B cell (primary cell): ENCODE measurements at regions not wholly inside any gene's neighbourhood (a gene's known extent, or its start where the extent isn't known, plus 50 kb on each side); places are given as distances from the start of the nearest gene placed in this dataset.

Experiments used
- ATAC-seq: fragments of 200-7000 bp; cut with Tn5 transposase; one replicate; pipeline ENCODE4 v1.10.0; 2021; ENCODE audit warnings: low read depth, mild to moderate bottlenecking, moderate number of reproducible peaks, moderate library complexity
- CTCF ChIA-PET: fragments of 350-600 bp; sonication (Branson Sonifier 250); formaldehyde crosslinking; loops from one replicate; lab custom pipeline; 2021; ENCODE audit warnings: antibody characterized with exemption, inconsistent platforms; lab: Charles Lee
- POLR2A ChIA-PET: fragments of 350-600 bp; sonication (Branson Sonifier 250); formaldehyde crosslinking; loops from one replicate; lab custom pipeline; 2021; ENCODE audit warnings: antibody characterized with exemption; lab: Charles Lee
- DNase-seq: peaks from one replicate; pipeline ENCODE4 v3.0.0; 2013
- H2AFZ ChIP-seq: 2 replicates; pipeline ENCODE4 v1.6.1; 2012; ENCODE audit warnings: mild to moderate bottlenecking, low read depth, low read length; ENCODE audit not compliant: insufficient read depth, poor library complexity, severe bottlenecking
- H3K27ac ChIP-seq, 2 donors: 1 replicate in 1 of 2; 2 replicates in 1 of 2; pipeline ENCODE4 v1.5.1; 2012 to 2013; ENCODE audit warnings: low read length in 2 of 2, mild to moderate bottlenecking in 2 of 2, moderate library complexity in 1 of 2
- H3K27me3 ChIP-seq, 4 experiments: fragments of 200-600 bp in 1 of 4; sonication (generic) in 1 of 4; replicated peaks in 1 of 4; 1 replicate in 2 of 4; 2 replicates in 2 of 4; pipeline versions ENCODE4 v1.6.1 to v1.7.0; 2013 to 2016; ENCODE audit warnings: low read length in 3 of 4, mild to moderate bottlenecking in 2 of 4, mixed read lengths in 1 of 4, moderate library complexity in 1 of 4; ENCODE audit not compliant: insufficient read depth in 4 of 4, control insufficient read depth in 3 of 4; ENCODE audit errors: control extremely low read depth in 1 of 4
- H3K36me3 ChIP-seq, 2 experiments: replicated peaks in 1 of 2; 1 replicate in 1 of 2; 2 replicates in 1 of 2; pipeline versions ENCODE4 v1.6.1 to v1.7.1; 2013; ENCODE audit warnings: low read length in 1 of 2; ENCODE audit not compliant: insufficient read depth in 2 of 2, control insufficient read depth in 1 of 2; ENCODE audit errors: control extremely low read depth in 1 of 2, extremely low read depth in 1 of 2
- H3K4me1 ChIP-seq, 2 donors: fragments of 200-600 bp in 1 of 2; sonication (generic) in 1 of 2; 1 replicate in 1 of 2; 2 replicates in 1 of 2; pipeline versions ENCODE4 v1.5.1 to v1.6.1; 2013 to 2017; ENCODE audit warnings: low read length in 2 of 2; ENCODE audit not compliant: control insufficient read depth in 2 of 2, insufficient read depth in 2 of 2
- H3K4me2 ChIP-seq: replicated peaks from 2 replicates; pipeline ENCODE3; 2012; ENCODE audit warnings: mild to moderate bottlenecking, low read depth, low read length; ENCODE audit not compliant: poor library complexity, severe bottlenecking
- H3K4me3 ChIP-seq, 5 experiments: fragments of 200-600 bp in 1 of 5; sonication (generic) in 1 of 5; 1 replicate in 3 of 5; 2 replicates in 2 of 5; pipeline versions ENCODE4 v1.5.1 to v1.7.0; 2011 to 2016; ENCODE audit warnings: low read length in 4 of 5, mild to moderate bottlenecking in 4 of 5, low read depth in 2 of 5, control low read depth in 1 of 5, moderate library complexity in 1 of 5; ENCODE audit not compliant: insufficient read depth in 1 of 5; ENCODE audit errors: control extremely low read depth in 1 of 5, extremely low read depth in 1 of 5
- H3K79me2 ChIP-seq: fragments of 200-600 bp; sonication (generic); one replicate; pipeline ENCODE4 v1.6.0; 2016; ENCODE audit warnings: low read length; ENCODE audit not compliant: control insufficient read depth, insufficient read depth
- H3K9ac ChIP-seq: fragments of 200-600 bp; sonication (generic); 2 replicates; pipeline ENCODE4 v1.6.1; 2017; ENCODE audit warnings: mild to moderate bottlenecking, low read length, moderate library complexity
- H3K9me3 ChIP-seq, 3 donors: one replicate each; pipeline versions ENCODE4 v1.6.1 to v1.7.1; 2013; ENCODE audit warnings: low read length in 2 of 3; ENCODE audit not compliant: control insufficient read depth in 2 of 3, insufficient read depth in 1 of 3; ENCODE audit errors: control extremely low read depth in 1 of 3
- H4K20me1 ChIP-seq: 2 replicates; pipeline ENCODE4 v1.6.0; 2012; ENCODE audit warnings: mild to moderate bottlenecking, low read length; ENCODE audit not compliant: insufficient read depth, control insufficient read depth, poor library complexity, severe bottlenecking
- H3K27ac Mint-ChIP-seq: one replicate; pipeline ENCODE4 v1.8.0; 2021; ENCODE audit warnings: mixed read lengths
- H3K27me3 Mint-ChIP-seq: one replicate; pipeline ENCODE4 v1.8.0; 2021; ENCODE audit warnings: mixed read lengths
- H3K4me1 Mint-ChIP-seq: one replicate; pipeline ENCODE4 v1.8.0; 2021; ENCODE audit warnings: mixed read lengths
- H3K4me3 Mint-ChIP-seq: one replicate; pipeline ENCODE4 v1.8.0; 2021; ENCODE audit warnings: mixed read lengths
- H3K9me3 Mint-ChIP-seq: one replicate; pipeline ENCODE4 v1.8.0; 2022; ENCODE audit warnings: mixed read lengths; ENCODE audit not compliant: insufficient read depth
- EZH2 ChIP-seq: IDR thresholded peaks from 2 replicates; pipeline ENCODE4 v1.6.1; 2012; ENCODE audit warnings: borderline replicate concordance, low read depth, mild to moderate bottlenecking, moderate library complexity, low read length; ENCODE audit not compliant: insufficient read depth, poor library complexity, severe bottlenecking
- WGBS: methylation state at CpG from one replicate; pipeline ENCODE4 v1.1.5; 2013; ENCODE audit warnings: missing lambda C conversion rate; ENCODE audit not compliant: insufficient coverage; 5-methylcytosine and 5-hydroxymethylcytosine counted together
- intact Hi-C: fragments of 100-400 bp; cut with micrococcal nuclease; formaldehyde crosslinking; loops from one replicate; pipeline ENCODE4 v1.10.0; 2022
- TF ChIP-seq, protein P1 (sequence below): fragments of 200-600 bp; IDR thresholded peaks from one replicate; pipeline ENCODE4 v1.8.0; 2022; ENCODE audit warnings: antibody characterized with exemption, mild to moderate bottlenecking

DNA sequence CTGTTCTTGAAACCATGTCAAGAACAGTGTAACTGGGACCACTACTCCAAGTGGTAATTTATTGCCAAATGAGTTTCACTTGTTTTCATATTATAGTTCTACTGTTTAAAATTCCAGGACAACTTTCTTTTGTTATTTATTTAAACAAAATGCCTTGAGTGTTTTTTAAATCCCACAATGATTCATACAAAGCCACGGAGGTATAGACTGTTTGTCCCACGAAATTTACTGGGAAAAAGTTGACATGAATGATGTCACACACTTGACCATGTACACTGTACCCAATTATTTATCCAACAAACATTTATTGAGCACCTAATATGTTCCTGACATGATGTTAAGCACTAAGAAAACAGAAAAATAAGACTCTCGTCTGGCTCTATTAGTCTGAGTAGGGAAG lies 243.9 kb upstream of the SIX2 start:
- no peak overlapping the region for H3K27ac Mint-ChIP-seq
- Histone ChIP-seq H3K4me2 (no peak overlapping the region), H3K9me3 (no peaks in the 10 kb centered on the region), H3K9ac (no peak overlapping the region), H3K4me1 (no peaks in the 10 kb centered on the region), H2AFZ (no peak overlapping the region), H3K27ac (no peak overlapping the region), H3K36me3 (no peaks in the 10 kb centered on the region), H4K20me1 (no peaks in the 10 kb centered on the region), H3K4me3 (no peak overlapping the region), H3K79me2 (no peaks in the 10 kb centered on the region), H3K27me3 (no peaks in the 10 kb centered on the region)
- ChIA-PET POLR2A (no interaction called here), CTCF (no interaction called here)
- WGBS, result no CpG with 5 or more reads among the region's 3 CpGs
- ATAC-seq, result no peak
- H3K4me1 Mint-ChIP-seq, result no peaks in the 10 kb centered on the region
- TF ChIP-seq, protein P1, sequence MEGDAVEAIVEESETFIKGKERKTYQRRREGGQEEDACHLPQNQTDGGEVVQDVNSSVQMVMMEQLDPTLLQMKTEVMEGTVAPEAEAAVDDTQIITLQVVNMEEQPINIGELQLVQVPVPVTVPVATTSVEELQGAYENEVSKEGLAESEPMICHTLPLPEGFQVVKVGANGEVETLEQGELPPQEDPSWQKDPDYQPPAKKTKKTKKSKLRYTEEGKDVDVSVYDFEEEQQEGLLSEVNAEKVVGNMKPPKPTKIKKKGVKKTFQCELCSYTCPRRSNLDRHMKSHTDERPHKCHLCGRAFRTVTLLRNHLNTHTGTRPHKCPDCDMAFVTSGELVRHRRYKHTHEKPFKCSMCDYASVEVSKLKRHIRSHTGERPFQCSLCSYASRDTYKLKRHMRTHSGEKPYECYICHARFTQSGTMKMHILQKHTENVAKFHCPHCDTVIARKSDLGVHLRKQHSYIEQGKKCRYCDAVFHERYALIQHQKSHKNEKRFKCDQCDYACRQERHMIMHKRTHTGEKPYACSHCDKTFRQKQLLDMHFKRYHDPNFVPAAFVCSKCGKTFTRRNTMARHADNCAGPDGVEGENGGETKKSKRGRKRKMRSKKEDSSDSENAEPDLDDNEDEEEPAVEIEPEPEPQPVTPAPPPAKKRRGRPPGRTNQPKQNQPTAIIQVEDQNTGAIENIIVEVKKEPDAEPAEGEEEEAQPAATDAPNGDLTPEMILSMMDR, result no peak
- TF ChIP-seq EZH2, result no peak
- DNase-seq, result no peak
- H3K27me3 Mint-ChIP-seq, result peaks cover 3% of the 10 kb centered on the region
- H3K9me3 Mint-ChIP-seq, result no peaks in the 10 kb centered on the region
- H3K4me3 Mint-ChIP-seq, result no peak overlapping the region
- intact Hi-C loops, result no loop called here

DNA sequence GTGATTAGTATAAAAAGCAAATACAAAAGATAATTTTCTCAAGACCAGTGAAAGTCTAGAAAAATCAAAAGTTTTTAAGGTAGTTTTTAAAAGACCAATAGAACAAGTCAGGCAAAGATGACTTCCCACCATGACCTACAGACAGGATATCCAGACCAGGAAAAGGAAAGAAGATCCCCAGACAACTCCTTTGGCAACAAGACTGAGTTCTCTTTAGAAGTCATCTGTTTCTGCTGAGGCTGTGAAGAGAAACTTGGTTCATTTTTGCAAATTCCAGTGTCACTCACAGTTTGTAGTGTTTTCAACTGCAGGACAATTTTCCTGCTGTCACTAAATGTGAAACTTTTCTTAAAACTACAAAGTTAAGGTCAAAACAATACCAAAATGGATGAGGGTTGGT lies 240.9 kb upstream of the SIX2 start:
- ATAC-seq, result no peak
- CTCF ChIA-PET, result no interaction called here

More for the DNA sequence above, 240.9 kb upstream of the SIX2 start:
- intact Hi-C loops, result no loop called here
- no peak overlapping the region for H3K4me2 ChIP-seq
- H2AFZ ChIP-seq, result no peak overlapping the region
- H3K4me3 ChIP-seq, result no peak overlapping the region
- Mint-ChIP-seq H3K27me3 (peaks cover 3% of the 10 kb centered on the region), H3K9me3 (peaks cover 2% of the 10 kb centered on the region), H3K4me1 (no peaks in the 10 kb centered on the region), H3K4me3 (no peak overlapping the region), H3K27ac (no peak overlapping the region)
- H3K9ac ChIP-seq, result no peak overlapping the region
- no peaks in the 10 kb centered on the region for H3K36me3 ChIP-seq
- TF ChIP-seq, protein P1, result no peak
- TF ChIP-seq EZH2, result no peak
- POLR2A ChIA-PET, result no interaction called here
- no peaks in the 10 kb centered on the region for H4K20me1 ChIP-seq
- no peak overlapping the region for H3K27ac ChIP-seq
- H3K9me3 ChIP-seq, result peaks cover 0 to 3% (median 0%) of the 10 kb centered on the region in 3 donors
- H3K79me2 ChIP-seq, result no peaks in the 10 kb centered on the region
- DNase-seq, result no peak
- no peaks in the 10 kb centered on the region for H3K4me1 ChIP-seq
- no peaks in the 10 kb centered on the region for H3K27me3 ChIP-seq
